HCT116 (cell line): ENCODE measurements at regions not wholly inside any gene's neighbourhood (a gene's known extent, or its start where the extent isn't known, plus 50 kb on each side); places are given as distances from the start of the nearest gene placed in this dataset.
"Not testable (repeated sequence)": the region's sequence is repeated elsewhere in the genome, so short reads cannot be mapped to it uniquely, and the experiment has no call there.

ENCODE experiments used
- EZH2 ChIP-seq: fragments of 200-600 bp; sonication (generic); IDR thresholded peaks from 2 replicates; pipeline ENCODE4 v1.6.1; 2017; ENCODE audit warnings: antibody characterized with exemption, mixed run types
- EZH2phosphoT487 ChIP-seq: fragments of 200-600 bp; IDR thresholded peaks from 2 replicates; pipeline ENCODE4 v1.6.1; 2018; ENCODE audit warnings: antibody characterized with exemption, borderline replicate concordance
- FOSL1 ChIP-seq: IDR thresholded peaks from 2 replicates; pipeline ENCODE4 v1.6.1; 2012; ENCODE audit warnings: low read depth
- POLR2A ChIP-seq: IDR thresholded peaks from 2 replicates; pipeline ENCODE4 v1.7.0; 2011; ENCODE audit warnings: borderline replicate concordance; ENCODE audit not compliant: insufficient read depth, insufficient read length; ENCODE audit errors: extremely low read depth
- SP1 ChIP-seq: IDR thresholded peaks from 2 replicates; pipeline ENCODE4 v1.6.1; 2012; ENCODE audit warnings: low read depth
- TCF7L2 ChIP-seq: IDR thresholded peaks from 2 replicates; pipeline ENCODE4 v1.7.0; 2011; ENCODE audit warnings: borderline replicate concordance, inconsistent platforms; ENCODE audit not compliant: insufficient read depth, insufficient read length; ENCODE audit errors: extremely low read depth
- ZFX ChIP-seq: fragments of 450-650 bp; IDR thresholded peaks from 2 replicates; pipeline ENCODE4 v1.6.1; 2017
- ZNF274 ChIP-seq: fragments of 200-500 bp; sonication (Bioruptor generic); IDR thresholded peaks from 2 replicates; pipeline ENCODE4 v1.6.1; 2014; ENCODE audit warnings: mild to moderate bottlenecking, low read depth, low read length, inconsistent platforms
- TF ChIP-seq, protein P1 (sequence below): IDR thresholded peaks from 2 replicates; pipeline ENCODE4 v1.6.1; 2012
- TF ChIP-seq, protein P2 (sequence below), 3 experiments: fragments of 200-600 bp in 1 of 3; sonication (generic) in 1 of 3; IDR thresholded peaks in 2 of 3; conservative IDR thresholded peaks in 1 of 3; 2 replicates each; pipeline ENCODE4 v1.5.1; 2012 to 2017; ENCODE audit warnings: low read depth in 2 of 3, low read length in 2 of 3, antibody characterized with exemption in 1 of 3, borderline replicate concordance in 1 of 3, control low read depth in 1 of 3, mild to moderate bottlenecking in 1 of 3, mixed read lengths in 1 of 3, mixed run types in 1 of 3, moderate library complexity in 1 of 3; ENCODE audit not compliant: insufficient read depth in 1 of 3

DNA sequence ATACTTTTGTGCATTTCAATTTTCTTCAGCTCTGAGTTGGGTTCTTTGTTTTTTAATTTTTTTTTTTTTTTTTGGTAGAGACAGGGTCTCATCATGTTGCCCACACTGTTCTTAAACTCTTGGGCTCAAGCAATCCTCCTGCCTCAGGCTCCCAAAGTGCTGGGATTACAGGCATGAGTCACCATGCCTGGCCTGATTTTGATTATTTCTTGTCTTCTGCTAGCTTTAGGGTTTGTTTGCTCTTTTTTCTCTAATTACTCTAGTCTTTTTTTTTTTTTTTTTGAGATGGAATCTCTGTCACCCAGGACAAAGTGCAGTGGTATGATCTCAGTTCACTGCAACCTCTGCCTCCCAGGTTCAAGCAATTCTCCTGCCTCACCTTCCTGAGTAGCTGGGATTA, 270.7 kb downstream of the MAP2K6 start:
- TF ChIP-seq, protein P1, sequence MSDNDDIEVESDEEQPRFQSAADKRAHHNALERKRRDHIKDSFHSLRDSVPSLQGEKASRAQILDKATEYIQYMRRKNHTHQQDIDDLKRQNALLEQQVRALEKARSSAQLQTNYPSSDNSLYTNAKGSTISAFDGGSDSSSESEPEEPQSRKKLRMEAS = not testable (repeated sequence)
- not testable (repeated sequence) for TF ChIP-seq POLR2A, EZH2, SP1, ZFX, EZH2phosphoT487, ZNF274, TCF7L2, FOSL1
- TF ChIP-seq, protein P2, sequence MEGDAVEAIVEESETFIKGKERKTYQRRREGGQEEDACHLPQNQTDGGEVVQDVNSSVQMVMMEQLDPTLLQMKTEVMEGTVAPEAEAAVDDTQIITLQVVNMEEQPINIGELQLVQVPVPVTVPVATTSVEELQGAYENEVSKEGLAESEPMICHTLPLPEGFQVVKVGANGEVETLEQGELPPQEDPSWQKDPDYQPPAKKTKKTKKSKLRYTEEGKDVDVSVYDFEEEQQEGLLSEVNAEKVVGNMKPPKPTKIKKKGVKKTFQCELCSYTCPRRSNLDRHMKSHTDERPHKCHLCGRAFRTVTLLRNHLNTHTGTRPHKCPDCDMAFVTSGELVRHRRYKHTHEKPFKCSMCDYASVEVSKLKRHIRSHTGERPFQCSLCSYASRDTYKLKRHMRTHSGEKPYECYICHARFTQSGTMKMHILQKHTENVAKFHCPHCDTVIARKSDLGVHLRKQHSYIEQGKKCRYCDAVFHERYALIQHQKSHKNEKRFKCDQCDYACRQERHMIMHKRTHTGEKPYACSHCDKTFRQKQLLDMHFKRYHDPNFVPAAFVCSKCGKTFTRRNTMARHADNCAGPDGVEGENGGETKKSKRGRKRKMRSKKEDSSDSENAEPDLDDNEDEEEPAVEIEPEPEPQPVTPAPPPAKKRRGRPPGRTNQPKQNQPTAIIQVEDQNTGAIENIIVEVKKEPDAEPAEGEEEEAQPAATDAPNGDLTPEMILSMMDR (IDR thresholded peaks at IDR 0.05 in 2 of 3, conservative IDR thresholded peaks at IDR 0.05 in 1 of 3; ENCODE audit: borderline replicate concordance in 1 of 3, insufficient read depth in 1 of 3, low read depth in 2 of 3, low read length in 2 of 3) = not testable (repeated sequence)
